ENCODE measurements at regions not wholly inside any gene's neighbourhood (a gene's known extent, or its start where the extent isn't known, plus 50 kb on each side); places are given as distances from the start of the nearest gene placed in this dataset.

GRCh38 chr15:69539345-69539744 lies 86.7 kb downstream of the RPLP1 start:
- no peak for TF ChIP-seq CTCF (IDR thresholded peaks at IDR 0.05)
- DNase-seq (no peak), ATAC-seq (no peak)
- Histone ChIP-seq H3K4me3 (no peak overlapping the region), H3K36me3 (ENCODE audit: low read depth) (no peaks in the 10 kb centered on the region), H3K4me1 (ENCODE audit: low read depth) (no peaks in the 10 kb centered on the region), H3K9me3 (no peaks in the 10 kb centered on the region)
- intact Hi-C loops (cut with DNase I, micrococcal nuclease): no loop called here

- no peak for TF ChIP-seq CTCF (IDR thresholded peaks at IDR 0.05)
- DNase-seq: no peak
- ATAC-seq: no peak
Observed at GRCh38 chr15:69540622-69541021, 88.0 kb downstream of the RPLP1 start.

GRCh38 chr15:69542028-69542427 lies 89.4 kb downstream of the RPLP1 start:
- H3K4me3 ChIP-seq: no peak overlapping the region
- no peak for TF ChIP-seq CTCF (IDR thresholded peaks at IDR 0.05)
- intact Hi-C loops (cut with DNase I, micrococcal nuclease): no loop called here
- H3K4me1 ChIP-seq (ENCODE audit: low read depth): no peaks in the 10 kb centered on the region
- DNase-seq: no peak
- H3K9me3 ChIP-seq: no peaks in the 10 kb centered on the region
- ATAC-seq: no peak
- H3K36me3 ChIP-seq (ENCODE audit: low read depth): no peaks in the 10 kb centered on the region

More at GRCh38 chr15:69540622-69541021, 88.0 kb downstream of the RPLP1 start:
- no peaks in the 10 kb centered on the region for H3K4me1 ChIP-seq (ENCODE audit: low read depth)
- H3K9me3 ChIP-seq: no peaks in the 10 kb centered on the region
- intact Hi-C loops (cut with DNase I, micrococcal nuclease): no loop called here
- H3K36me3 ChIP-seq (ENCODE audit: low read depth): no peaks in the 10 kb centered on the region
- H3K4me3 ChIP-seq: no peak overlapping the region

- Histone ChIP-seq H3K9me3 (no peaks in the 10 kb centered on the region), H3K4me1 (ENCODE audit: low read depth) (no peaks in the 10 kb centered on the region), H3K36me3 (ENCODE audit: low read depth) (no peaks in the 10 kb centered on the region), H3K4me3 (no peak overlapping the region)
- ATAC-seq: no peak
- intact Hi-C loops (cut with DNase I, micrococcal nuclease): no loop called here
- DNase-seq: no peak
- TF ChIP-seq CTCF (IDR thresholded peaks at IDR 0.05): no peak
Observed at GRCh38 chr15:69543681-69544364, 91.2 kb downstream of the RPLP1 start.

DNA sequence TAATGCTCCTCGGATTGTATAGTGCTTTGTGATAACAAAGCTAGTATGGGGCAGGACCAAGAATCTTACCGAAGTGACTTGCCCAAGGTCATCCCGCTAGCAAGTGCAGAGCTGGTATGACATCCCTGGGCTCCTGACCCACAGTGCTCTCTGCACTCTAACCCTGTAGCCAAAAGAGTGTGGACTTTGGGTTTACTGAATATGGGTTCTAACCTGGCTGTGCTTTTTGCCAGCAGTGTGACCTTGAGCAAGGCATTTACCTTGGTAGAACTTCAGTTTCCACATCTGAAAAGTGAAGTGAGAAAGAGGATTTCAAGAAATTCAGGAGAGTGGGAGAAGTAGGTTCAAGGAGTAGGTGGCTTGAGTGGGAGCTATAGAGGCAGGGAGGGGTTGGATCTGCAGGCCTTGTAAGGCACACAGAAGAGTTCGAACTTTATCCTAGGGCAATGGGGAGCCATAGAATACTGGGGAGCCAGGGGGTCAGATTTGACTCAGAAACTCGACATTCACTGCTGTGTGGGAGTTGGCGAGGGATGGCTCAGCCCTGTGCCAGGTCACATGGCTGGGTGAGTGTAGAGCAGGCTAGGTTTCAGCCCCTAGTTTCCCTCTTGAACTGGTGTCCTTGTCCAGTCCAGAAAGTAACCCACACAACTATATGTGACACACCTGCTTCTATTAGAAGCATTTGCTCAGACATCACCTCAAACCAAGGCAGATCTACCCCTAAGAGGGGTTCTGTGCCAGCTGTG lies 91.9 kb downstream of the RPLP1 start:
- no peaks in the 10 kb centered on the region for H3K9me3 ChIP-seq

More for the DNA sequence above, 91.9 kb downstream of the RPLP1 start:
- Histone ChIP-seq H3K36me3 (ENCODE audit: low read depth) (no peaks in the 10 kb centered on the region), H3K4me1 (ENCODE audit: low read depth) (no peaks in the 10 kb centered on the region), H3K4me3 (no peak overlapping the region)
- DNase-seq: no peak
- TF ChIP-seq CTCF (IDR thresholded peaks at IDR 0.05): no peak
- intact Hi-C loops (cut with DNase I, micrococcal nuclease): no loop called here
- ATAC-seq: no peak

All from mucosa of descending colon (tissue), 3 donors.